Prostate gland (tissue), 2 donors: ENCODE measurements at regions not wholly inside any gene's neighbourhood (a gene's known extent, or its start where the extent isn't known, plus 50 kb on each side); places are given as distances from the start of the nearest gene placed in this dataset.

Experiments
- CTCF ChIP-seq, 4 experiments: fragments of 200-600 bp in 2 of 4; fragments of 450-650 bp in 2 of 4; sonication (generic) in 2 of 4; IDR thresholded peaks; 1 replicate in 3 of 4; 2 replicates in 1 of 4; pipeline ENCODE4 v1.5.1; 2016 to 2019; ENCODE audit warnings: antibody characterized with exemption in 4 of 4, mild to moderate bottlenecking in 2 of 4, moderate library complexity in 2 of 4
- POLR2AphosphoS5 ChIP-seq: sonication (generic); formaldehyde crosslinking; IDR thresholded peaks from one replicate; pipeline ENCODE4 v1.6.1; 2017; ENCODE audit warnings: antibody characterized with exemption

GRCh38 chr6:170178561-170179477, 112.1 kb downstream of the DLL1 start:
- TF ChIP-seq POLR2AphosphoS5 (peak; percentile 87), CTCF (IDR thresholded peaks at IDR 0.05) (peak in 2 of 4 experiments; percentile 4 to 8)
